ENCODE measurements at regions not wholly inside any gene's neighbourhood (a gene's known extent, or its start where the extent isn't known, plus 50 kb on each side); places are given as distances from the start of the nearest gene placed in this dataset.
"Not testable (repeated sequence)": the region's sequence is repeated elsewhere in the genome, so short reads cannot be mapped to it uniquely, and the experiment has no call there.

DNA sequence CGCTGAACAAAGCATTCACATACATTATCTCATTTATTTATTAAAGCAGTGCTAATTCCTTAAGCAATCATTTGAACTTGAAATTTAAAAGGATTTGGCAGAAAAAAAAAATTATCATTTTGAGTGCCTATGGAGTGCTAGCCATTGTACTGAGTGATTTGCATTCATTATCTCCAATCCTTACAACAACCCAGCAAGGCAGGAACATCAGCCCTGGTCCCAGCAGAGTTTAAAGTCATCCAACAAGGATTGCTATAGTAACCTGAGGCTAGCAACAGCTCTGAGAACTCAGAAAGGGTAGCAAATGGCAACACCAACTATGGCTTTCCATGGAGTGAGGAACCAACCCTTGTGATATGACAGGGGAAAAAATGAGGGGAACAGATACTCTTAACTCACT, 237.6 kb upstream of the SETMAR start:
- H3K4me1 ChIP-seq (replicated peaks in 1 of 2) = no peaks in the 10 kb centered on the region
- H3K27ac ChIP-seq = no peak overlapping the region
- TF ChIP-seq POLR2A (IDR thresholded peaks at IDR 0.05) (no peak), CTCF (IDR thresholded peaks at IDR 0.05) (no peak)
- H3K9me3 ChIP-seq (replicated peaks in 1 of 3) = no peaks in the 10 kb centered on the region
- H3K36me3 ChIP-seq (replicated peaks in 1 of 2) = no peaks in the 10 kb centered on the region
- H3K4me3 ChIP-seq = no peak overlapping the region
- intact Hi-C loops (cut with DNase I) = no loop called here
- WGBS, 4 donors = 91 to 93% (median 92%) methylated on average over 1 of the region's 1 CpG
- no peak for DNase-seq
- H3K27me3 ChIP-seq = no peaks in the 10 kb centered on the region

DNA sequence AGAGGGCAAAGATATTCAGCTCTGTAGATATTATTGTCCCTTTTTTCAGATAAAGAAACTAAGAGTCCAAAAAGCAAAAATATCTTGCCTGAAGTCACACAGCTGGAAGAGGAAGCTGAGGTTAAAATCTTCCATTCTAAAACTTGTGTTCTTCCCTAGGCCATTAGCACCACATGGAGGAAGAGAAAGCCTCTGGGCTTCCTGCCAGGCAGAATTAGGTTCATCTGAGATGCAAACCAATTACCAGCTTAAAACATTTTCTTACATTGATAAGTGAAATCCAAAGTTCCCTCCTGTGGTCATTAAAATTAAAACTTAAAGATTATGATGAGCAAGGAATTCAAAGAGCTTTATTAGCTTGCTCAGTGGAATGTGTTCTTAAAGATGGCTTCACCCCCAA, 235.3 kb upstream of the SETMAR start:
- Histone ChIP-seq H3K27ac (no peak overlapping the region), H3K36me3 (replicated peaks in 1 of 2) (no peaks in the 10 kb centered on the region), H3K4me1 (replicated peaks in 1 of 2) (no peaks in the 10 kb centered on the region), H3K27me3 (no peaks in the 10 kb centered on the region), H3K4me3 (no peak overlapping the region), H3K9me3 (replicated peaks in 1 of 3) (no peaks in the 10 kb centered on the region)
- TF ChIP-seq POLR2A (IDR thresholded peaks at IDR 0.05) (no peak), CTCF (IDR thresholded peaks at IDR 0.05) (no peak)
- DNase-seq = peak in 1 of 7 donors; percentile 6
- intact Hi-C loops (cut with DNase I) = no loop called here

GRCh38 chr3:4069796-4070195, 233.4 kb upstream of the SETMAR start:
- no peak for DNase-seq
- Histone ChIP-seq H3K4me1 (replicated peaks in 1 of 2) (no peaks in the 10 kb centered on the region), H3K36me3 (replicated peaks in 1 of 2) (no peaks in the 10 kb centered on the region), H3K27me3 (no peaks in the 10 kb centered on the region), H3K9me3 (replicated peaks in 1 of 3) (no peaks in the 10 kb centered on the region), H3K27ac (no peak overlapping the region), H3K4me3 (no peak overlapping the region)
- WGBS, 4 donors = 60 to 79% (median 68%) methylated on average over 2 of the region's 2 CpGs
- intact Hi-C loops (cut with DNase I) = no loop called here
- no peak for TF ChIP-seq POLR2A (IDR thresholded peaks at IDR 0.05)

DNA sequence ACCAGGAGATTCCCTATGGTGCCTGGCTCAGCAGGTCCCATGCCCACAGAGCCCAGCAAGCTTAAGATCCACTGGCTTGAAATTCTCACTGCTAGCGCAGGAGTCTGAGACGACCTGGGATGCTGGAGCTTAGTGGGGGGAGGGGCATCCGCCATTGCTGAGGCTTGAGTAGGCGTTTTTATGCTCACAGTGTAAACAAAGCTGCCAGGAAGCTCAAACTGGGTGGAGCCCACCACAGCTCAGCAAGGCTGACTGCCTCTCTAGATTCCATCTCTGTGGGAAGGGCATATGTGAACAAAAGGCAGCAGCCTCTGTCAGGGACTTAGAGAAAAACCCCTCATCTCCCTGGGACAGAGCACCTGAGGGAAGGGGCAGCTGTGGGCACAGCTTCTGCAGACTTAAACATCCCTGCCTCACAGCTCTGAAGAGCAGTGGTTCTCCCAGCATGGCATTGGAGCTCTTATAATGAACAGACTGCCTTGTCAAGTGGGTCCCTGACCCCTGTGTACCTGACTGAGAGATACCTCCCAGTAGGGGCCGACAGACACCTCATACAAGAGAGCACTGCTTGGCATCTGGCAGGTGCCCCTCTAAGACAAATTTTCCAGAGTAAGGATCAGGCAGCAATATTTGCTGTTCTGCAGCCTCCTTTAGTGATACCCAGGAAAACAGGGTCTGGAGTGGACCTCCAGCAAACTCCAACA, 231.5 kb upstream of the SETMAR start:
- DNase-seq = no peak
- Histone ChIP-seq H3K36me3 (replicated peaks in 1 of 2) (no peaks in the 10 kb centered on the region), H3K9me3 (replicated peaks in 1 of 3) (no peaks in the 10 kb centered on the region), H3K27me3 (no peaks in the 10 kb centered on the region), H3K27ac (no peak overlapping the region), H3K4me1 (replicated peaks in 1 of 2) (no peaks in the 10 kb centered on the region), H3K4me3 (no peak overlapping the region)
- WGBS, 4 donors = 39 to 100% (median 50%) methylated on average over 1 to 5 of the region's 5 CpGs
- TF ChIP-seq CTCF (IDR thresholded peaks at IDR 0.05) (no peak), POLR2A (IDR thresholded peaks at IDR 0.05) (no peak)
- intact Hi-C loops (cut with DNase I) = no loop called here

- H3K36me3 ChIP-seq (replicated peaks in 1 of 2); DNase-seq; H3K4me3 ChIP-seq; H3K27me3 ChIP-seq; intact Hi-C loops (cut with DNase I); H3K4me1 ChIP-seq (replicated peaks in 1 of 2); H3K9me3 ChIP-seq (replicated peaks in 1 of 3); H3K27ac ChIP-seq: not testable (repeated sequence)
- 89 to 96% (median 92%) methylated on average over 2 of the region's 2 CpGs for WGBS, 4 donors
Measured at GRCh38 chr3:4077278-4077677, 225.9 kb upstream of the SETMAR start.
